GM19467 (cell line): ENCODE measurements at regions not wholly inside any gene's neighbourhood (a gene's known extent, or its start where the extent isn't known, plus 50 kb on each side); places are given as distances from the start of the nearest gene placed in this dataset.
A peak's percentile ranks its signal among the peaks of the same experiment; 100 is the strongest.

ENCODE experiments used
- ATAC-seq: cut with Tn5 transposase; IDR thresholded peaks from one replicate; pipeline ENCODE4 v1.9.1; 2021; ENCODE audit warnings: mild to moderate bottlenecking, moderate library complexity; ENCODE audit not compliant: unreplicated experiment

DNA sequence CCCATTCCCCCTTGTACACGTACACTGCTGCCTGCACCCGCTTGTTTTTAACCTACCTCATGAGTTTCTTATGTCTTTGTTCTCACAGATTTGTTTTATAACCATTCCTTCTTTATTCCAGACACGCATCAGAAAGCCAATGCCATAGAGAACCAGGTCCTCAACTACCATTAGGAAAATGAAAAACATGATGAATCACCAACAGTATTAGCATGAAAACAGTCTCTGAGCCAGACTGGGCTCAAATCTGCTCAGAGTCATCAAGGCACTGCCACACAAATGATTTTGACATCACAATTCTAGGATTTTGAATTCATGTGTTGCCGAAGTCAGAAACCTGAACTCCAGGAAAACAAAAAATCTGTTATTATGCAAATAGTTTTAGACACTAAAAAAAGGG lies 394.1 kb upstream of the GRIA1 start:
- no peak for ATAC-seq

DNA sequence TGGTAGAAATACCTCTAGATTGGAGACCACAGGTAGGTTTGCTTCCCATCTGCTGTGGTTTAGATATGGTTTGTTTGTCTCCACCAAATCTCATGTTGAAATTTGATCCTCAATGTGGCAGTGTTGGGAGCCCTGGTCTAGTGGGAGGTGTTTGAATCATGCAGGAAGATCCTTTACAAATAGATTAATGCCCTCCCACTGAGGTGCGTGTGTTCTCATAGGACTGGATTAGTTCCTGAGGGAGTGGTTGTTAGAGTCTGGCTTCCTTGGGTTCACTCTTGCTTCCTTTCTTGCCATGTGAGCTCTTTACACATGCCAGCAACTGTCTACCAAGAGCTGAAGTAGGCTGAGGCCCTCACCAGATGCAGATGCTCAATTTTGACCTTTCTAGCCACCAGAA lies 391.1 kb upstream of the GRIA1 start:
- ATAC-seq: no peak

DNA sequence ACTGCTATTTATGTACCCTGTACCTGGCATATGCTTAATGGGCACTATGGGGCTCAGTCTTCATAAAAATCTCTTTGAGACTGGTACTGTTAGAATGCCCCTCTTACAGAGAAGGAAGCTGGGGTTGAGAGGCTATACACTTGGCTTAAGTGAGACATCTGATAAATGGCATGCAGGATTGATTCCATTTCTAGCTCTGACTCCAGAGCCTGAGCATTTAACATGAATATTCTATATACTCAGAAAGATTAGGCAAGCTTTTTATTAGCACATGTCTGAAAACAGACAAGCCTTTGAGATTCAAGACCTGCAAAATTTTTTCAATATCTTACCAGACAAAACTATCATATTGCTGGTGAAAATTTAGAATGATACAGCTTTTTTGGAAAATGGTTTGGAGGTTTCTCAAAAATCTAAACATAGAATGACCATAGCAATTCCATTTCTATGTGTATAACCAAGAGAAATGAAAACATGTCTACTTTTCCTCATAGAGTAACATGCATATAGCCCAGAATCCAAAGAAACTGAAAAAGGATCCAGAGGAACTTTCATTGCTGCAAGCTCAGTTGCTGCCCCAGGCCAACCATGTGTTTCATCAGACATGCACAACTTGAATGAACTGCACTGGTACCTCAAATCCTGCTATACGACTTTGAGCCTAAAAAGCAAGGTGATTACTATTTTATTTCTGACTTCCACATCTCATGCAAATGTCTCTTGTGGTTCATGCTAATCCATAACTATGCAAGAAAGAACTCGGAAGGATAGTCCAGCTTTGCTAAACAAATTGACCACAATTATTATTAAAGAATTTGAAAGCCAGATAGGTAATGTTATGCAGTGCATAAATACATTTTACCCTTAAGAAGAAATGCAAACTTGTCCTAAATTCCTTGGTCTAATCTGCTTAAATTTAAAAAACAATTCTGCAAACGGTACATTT lies 389.0 kb upstream of the GRIA1 start:
- no peak for ATAC-seq

DNA sequence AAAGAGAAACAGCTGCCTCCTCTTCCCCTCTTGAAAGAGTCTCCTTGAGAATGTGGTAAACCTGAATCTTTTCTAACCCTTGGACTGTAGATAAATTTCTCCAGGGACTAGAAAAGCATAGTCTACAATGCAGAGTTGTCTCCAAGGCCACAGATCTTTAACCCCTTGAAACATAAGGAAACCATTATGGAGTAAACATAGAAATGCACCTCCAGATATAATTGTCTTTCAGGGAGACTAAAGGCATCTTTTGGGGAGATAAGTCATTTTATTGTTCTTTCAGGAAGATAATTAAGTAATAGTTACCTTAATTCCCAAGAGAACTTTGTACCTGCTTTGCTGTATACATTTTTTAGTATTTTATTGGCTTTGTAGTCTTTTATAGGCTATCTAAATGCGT lies 373.6 kb upstream of the GRIA1 start:
- no peak for ATAC-seq

DNA sequence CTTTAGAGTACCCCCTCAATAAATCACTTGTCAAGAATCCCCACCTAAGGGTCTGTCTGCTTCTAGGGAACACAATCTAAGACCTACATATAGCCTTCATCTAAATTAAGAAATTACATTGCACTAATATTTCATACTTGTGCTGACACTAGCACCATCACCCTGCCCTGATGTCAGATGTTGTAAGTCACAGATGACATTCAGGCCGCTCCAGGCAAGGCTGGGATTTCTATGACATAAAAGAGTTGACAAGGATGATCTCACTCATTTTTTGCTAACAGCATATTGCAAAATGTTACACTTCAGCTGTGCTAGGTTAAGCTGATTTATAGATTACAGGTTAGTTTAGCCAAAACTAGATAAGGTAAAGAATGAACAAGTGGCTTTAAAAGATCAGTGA lies 372.5 kb upstream of the GRIA1 start:
- ATAC-seq: no peak

DNA sequence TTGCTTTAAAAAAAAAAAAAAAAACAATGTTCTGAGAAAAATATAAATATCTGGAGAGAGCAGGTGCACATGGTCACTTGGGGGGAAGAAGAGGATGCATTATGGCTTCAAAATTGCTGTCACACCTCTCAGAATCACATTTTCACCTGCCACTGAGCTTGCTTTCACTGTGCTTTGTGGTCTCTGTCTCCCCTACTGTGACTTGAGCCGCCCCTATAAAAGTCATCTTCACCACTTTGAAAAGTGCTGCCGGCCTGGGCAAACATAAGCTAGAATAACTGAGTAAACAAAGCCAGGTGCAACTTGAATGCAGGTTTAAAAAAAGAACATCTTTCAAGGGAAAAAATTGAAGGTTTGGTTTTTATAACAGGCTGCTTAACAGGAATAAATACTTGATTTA lies 368.1 kb upstream of the GRIA1 start:
- no peak for ATAC-seq

DNA sequence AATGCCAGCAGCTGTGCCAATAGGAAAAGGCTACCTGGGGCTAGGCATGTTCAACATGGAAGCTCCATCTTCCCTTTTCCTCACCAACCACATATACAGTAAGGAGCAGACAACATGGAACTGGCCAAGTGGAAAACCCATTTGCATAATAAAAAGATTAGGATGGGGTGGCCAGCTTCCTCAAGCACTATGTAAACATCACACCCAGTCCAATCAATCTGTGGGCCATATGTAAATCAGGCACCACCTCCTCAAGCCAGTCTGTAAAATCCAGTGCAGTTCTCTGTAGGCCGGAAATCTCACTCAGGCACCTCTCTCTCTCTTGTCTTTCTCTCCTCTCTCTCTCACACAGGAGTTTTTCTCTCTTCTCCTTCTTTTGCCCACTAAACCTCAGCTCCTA lies 360.2 kb upstream of the GRIA1 start:
- ATAC-seq: no peak

DNA sequence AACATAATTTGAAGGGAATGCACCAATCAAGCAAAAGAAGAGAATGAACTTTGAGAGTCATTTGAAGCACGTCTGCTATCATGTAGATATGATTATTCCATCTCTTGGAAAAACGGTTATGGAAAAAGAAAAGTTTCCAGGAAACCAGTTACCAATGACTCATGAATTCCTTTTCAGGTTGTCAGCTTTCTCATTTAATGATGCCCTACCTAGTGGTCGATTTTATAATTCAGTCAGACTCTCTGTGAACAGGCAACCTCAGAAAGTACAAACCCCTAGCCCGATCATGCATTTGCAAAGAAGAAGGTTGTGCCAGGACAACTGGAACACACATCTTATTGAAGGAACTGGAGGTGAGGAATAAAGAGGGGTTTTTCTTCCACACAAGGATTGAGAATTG lies 355.1 kb upstream of the GRIA1 start:
- no peak for ATAC-seq

DNA sequence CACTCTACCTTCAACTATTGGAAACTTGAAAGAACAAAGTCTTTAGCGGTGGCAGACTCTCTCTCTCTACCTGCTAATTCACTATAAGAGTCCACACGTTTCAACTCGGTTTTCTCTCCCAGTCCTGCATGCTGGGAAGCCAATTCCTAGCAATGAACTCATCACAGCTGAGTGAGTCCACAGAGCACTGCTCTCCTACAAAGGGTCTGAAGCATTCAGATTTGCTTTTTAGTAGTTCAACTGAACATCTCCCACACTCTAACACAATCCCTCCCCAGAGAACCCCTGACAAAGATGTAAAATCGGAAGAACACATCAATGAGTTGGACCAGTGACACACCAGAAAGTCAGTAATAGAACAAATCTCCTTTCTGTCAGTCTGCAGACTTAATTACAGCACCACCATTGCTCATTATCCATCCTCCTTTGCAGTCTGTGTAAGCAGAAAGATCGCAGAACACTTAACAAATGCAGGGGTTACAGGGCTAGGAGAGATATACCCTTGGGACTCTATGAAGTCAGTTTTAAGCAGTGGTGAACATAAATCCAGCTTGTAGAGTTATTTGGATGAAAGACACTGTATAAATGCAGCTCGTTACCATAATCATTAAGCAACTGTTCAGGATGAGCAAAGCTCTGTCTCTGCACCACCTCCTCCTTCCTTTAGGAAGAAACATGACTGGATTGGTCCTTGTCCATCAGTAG lies 353.4 kb upstream of the GRIA1 start:
- ATAC-seq: no peak

DNA sequence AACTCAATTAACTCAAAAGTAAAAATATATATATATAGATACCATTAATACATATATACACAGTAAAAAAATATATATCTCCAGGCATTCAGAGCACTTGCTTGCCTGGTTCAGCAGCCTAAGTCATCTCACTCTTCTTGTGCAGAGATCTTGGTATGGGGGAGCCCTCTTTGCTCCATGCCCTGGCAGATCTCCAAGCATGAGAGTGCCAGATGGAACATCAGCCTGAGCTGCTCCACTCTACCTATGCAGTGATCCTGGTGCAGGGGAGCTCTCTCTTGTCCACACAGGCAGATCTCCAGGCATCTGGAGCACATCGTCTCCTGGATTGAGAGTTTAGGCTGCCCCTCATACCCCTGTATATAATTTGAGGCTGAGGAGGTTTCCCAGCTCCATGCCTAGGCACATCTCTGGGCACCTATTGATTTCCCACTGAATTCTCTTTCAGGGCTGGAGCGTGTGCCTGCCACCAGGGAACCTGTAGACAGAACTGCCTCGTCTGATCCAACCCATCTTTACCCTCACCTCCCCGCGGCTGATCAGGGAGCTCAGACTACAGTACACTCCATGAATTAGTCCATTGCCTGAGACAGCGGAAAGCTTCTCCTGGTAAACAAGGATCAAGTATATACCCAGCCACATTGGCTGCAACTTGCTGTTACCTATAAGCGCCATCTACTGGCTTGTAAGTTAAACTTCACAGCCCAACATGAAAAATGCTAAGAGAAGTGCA lies 342.4 kb upstream of the GRIA1 start:
- peak; percentile 82 for ATAC-seq

DNA sequence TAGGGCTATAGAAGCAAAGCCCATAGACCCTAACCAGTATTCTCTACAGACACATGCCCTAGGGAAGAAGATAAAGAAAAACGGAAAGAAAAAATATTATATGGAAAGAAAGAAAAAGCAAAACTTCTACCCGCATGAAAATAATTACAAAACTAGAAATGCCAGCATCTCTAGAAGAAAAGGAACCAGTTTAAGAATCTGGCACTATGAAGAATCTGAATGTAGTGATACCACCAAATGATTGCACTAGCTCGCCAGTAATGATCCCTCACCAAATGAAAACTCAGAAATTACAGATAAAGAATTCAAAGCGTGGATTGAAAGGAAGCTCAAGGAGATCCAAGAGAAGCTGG lies 341.9 kb upstream of the GRIA1 start:
- no peak for ATAC-seq

DNA sequence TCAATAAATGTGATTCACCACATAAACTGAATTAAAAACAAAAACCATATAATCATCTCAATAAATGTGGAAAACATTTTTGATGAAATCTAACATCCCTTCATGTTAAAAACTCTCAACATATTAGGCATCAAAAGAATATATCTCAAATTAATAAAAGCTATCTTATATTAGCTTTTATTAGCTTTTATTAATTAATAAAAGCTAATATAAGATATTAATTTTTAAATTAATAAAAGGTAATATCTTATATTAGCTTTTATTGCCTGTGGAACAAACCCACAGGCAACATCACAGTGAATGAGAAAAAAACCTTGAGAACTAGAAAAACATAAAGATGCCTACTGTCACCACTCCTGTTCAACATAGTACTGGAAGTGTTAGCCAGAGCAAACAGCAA lies 338.9 kb upstream of the GRIA1 start:
- ATAC-seq: no peak

DNA sequence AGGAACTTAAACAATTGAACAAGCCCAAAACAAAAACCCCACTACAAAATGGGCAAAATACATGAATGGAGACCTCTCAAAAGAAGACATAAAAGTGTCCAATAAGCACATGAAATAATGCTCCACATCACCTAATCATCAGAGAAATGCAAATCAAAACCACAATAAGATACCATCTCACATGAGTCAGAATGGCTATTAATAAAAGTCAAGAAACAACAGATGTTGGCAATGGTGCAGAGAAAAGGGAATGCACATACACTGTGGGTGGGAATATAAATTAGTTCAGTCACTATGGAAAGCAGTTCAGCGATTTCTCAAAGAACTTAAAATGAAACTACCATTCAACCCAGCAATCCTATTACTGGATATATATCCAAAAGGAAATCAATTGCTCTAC lies 337.4 kb upstream of the GRIA1 start:
- ATAC-seq: no peak

DNA sequence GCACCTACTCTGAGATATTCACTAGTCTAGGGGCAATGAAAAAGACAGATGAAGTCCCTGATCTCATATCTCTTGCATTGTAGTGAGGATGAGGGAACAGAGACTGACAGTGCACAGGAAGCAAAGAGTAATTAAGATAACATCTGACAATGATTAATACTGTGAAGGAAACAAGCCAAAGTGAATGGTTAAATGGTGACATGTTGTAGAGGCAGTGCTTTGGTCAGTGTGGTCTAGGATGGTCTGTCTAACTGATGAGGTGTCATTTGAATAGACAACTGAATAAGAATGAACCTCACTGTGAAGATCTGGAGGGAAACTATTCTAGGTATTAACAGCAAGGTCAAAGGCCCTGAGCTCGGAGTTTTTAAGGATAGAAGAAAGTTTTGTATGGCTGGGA lies 333.3 kb upstream of the GRIA1 start:
- ATAC-seq: peak; percentile 71

DNA sequence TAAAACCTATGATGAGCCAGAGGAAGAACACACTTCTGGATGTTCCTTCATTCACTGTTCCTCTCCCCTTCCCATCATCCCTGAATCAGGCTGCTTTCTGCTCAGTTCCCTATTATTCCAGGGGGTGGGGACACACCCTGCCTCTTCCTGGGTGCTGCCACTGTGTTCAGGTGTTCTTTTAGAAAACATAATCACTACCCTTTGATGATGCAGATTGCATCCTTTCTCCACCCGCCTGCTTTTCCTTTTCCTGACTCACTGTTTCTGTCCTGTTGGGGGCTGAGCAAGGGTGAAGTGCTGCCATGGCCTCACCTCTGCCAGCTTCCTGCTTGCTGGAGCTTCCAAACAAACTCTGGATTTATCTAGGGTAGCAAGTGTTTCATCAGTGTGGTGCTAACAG lies 331.9 kb upstream of the GRIA1 start:
- no peak for ATAC-seq

DNA sequence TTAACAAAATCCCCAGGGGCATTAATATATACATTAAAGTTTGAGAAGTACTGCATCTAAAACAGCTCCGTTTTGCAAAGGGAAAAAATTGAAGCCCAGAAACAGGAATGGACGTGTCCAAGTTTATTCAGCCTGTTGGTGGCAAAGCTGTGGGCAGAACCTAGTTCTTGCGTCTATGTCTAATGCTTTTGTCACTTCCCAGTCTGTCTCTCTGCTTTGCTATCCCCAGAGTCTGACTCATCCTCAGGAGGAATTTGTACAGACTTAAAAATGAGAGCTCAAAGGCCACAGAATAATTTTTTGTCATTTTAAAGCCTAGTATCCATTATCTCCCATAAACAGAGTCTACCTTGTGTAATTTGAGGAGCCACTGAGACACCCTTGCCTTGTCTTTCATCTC lies 330.9 kb upstream of the GRIA1 start:
- no peak for ATAC-seq

DNA sequence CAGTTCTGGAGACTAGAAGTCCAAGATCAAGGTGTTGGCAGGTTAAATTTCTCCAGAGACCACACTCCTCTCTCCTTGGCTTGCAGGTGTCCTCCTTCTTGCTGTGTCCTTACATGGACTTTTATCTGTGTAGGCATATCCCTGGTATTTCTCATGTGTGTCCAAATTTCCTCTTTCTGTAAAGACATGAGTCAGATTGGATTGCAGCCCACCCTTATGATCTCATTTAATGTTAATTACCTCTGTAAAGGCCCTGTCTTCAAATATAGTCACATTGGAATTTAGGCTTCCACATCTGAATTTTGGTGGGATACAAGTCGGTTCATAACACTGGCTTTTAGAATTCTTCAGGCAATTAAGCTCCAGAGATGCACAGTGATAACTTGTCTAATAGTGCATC lies 322.2 kb upstream of the GRIA1 start:
- no peak for ATAC-seq

DNA sequence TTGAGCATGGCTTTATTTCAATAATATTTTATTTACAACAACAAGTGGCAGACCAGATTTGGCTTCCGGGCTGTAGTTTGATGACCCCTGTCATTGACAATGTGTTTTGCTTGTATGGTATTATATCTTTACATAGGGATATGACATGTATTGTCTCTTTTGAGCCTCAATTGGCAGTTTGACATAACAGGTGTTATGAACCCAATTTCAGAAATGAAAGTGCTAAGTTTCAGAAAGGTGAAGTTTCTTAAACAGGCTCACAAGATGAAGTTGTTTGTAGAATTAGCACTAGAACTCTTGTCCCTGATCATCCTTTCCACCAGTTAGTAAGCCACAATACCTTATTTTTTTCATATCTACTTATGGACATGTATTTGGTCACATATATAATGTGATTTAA lies 303.0 kb upstream of the GRIA1 start:
- no peak for ATAC-seq

DNA sequence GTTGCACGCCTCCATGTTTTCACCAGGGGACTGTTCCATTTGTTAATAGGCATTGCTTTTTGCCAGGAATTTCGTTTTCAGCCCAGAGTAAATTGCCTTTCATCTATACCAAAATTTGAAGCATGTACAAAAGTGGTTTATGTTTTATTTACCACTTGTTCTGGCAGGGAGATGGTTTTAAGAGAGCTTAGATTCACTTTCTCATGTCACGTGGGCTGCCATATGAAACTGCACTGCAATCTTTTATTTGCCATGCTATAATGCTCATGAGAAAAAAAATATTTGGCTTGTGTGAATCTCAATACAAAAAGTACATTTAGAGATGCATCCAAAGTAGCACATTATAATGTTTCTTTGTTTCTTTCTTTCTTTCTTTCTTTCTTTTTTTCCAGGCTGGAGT lies 284.1 kb upstream of the GRIA1 start:
- ATAC-seq: no peak

DNA sequence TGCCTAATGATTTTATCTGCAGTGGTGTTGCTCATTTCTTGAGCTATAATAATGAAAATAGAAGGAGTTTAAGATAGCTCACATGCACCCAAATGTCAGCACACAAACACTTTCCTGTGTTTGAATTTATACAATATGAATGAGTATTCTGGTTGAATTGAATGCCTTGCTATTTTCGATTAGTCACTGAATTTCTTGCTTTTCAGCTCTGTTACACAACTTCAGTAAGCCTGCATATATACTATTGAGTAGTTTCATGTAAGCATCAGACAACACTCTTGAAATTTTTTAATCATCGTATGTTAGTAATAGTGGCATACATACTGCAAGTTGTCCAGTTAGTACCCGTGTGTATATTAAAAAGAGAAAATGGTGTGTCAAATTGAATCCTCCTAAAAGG lies 281.5 kb upstream of the GRIA1 start:
- no peak for ATAC-seq

DNA sequence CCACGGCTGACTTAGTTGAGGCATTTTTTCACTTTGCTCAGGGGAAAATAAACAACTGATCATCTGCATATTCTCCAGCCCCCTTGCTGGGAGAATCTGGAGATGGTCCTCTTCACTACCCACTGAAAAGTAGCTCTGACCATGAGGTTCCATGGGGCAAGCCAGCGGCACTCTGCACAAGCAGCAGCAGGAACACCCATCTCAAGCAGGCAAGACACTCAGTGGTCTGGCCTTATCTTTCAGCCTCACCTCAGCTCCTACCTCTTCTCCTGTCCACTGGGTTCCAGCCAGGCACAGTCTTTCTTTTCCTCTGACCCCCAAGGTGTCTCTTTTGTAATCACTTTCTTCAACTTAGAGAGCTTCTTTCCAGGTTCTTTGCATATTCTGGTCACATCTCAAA lies 280.8 kb upstream of the GRIA1 start:
- ATAC-seq: no peak

DNA sequence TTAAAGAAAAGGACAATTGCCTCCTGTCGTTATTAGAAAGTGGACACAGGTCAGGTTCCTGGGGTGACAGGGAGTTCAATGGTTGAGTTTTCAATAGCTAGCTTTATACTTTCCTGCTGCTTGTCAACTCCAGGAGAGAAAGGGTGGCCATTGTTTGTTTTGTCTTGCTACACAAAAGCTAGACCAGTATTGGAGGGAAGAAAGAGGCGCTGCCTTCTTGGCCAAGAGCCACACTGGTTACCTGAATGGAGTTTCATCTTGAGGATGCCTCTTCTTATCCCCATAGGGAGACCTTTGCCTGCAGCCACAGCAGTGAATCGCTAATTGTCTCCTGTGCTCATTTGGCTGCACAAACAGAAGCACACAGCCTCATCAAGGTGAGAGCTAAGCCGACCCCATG lies 279.4 kb upstream of the GRIA1 start:
- no peak for ATAC-seq
